OCI-LY7 (cell line): ENCODE measurements at regions not wholly inside any gene's neighbourhood (a gene's known extent, or its start where the extent isn't known, plus 50 kb on each side); places are given as distances from the start of the nearest gene placed in this dataset.

Source experiments
- EZH2phosphoT487 ChIP-seq: fragments of 200-600 bp; sonication (generic); IDR thresholded peaks from 2 replicates; pipeline ENCODE4 v1.6.1; 2018; ENCODE audit warnings: low read depth, borderline replicate concordance, mild to moderate bottlenecking, mixed run types, antibody characterized with exemption, low read length, moderate library complexity, mixed read lengths
- TF ChIP-seq, protein P1 (sequence below): fragments of 200-600 bp; sonication (generic); conservative IDR thresholded peaks from 2 replicates; pipeline ENCODE4 v1.5.1; 2014; ENCODE audit warnings: mild to moderate bottlenecking, antibody characterized with exemption, low read length, moderate library complexity, mixed read lengths

DNA sequence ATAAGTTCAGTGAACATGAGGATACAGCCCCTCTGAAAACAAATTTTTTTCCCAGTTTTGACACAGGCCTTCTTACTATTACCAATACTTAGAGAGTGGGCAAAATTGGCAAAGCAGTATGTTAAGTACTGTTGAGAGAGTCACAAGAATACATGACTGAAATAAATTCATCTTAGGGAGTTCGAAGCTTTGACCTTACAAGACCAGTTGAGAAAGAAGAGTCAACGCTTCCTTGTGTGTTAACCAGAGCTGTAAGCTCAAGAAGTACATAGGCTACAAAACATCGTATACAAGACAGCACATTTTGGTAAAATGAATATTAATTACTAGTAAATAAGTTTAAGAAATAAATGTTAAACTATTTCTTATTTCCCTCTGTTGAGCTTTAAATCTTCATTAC lies 164.4 kb upstream of the RORA start:
- TF ChIP-seq, protein P1, sequence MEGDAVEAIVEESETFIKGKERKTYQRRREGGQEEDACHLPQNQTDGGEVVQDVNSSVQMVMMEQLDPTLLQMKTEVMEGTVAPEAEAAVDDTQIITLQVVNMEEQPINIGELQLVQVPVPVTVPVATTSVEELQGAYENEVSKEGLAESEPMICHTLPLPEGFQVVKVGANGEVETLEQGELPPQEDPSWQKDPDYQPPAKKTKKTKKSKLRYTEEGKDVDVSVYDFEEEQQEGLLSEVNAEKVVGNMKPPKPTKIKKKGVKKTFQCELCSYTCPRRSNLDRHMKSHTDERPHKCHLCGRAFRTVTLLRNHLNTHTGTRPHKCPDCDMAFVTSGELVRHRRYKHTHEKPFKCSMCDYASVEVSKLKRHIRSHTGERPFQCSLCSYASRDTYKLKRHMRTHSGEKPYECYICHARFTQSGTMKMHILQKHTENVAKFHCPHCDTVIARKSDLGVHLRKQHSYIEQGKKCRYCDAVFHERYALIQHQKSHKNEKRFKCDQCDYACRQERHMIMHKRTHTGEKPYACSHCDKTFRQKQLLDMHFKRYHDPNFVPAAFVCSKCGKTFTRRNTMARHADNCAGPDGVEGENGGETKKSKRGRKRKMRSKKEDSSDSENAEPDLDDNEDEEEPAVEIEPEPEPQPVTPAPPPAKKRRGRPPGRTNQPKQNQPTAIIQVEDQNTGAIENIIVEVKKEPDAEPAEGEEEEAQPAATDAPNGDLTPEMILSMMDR = no peak
- TF ChIP-seq EZH2phosphoT487 = no peak
